GM21717 (cell line): ENCODE measurements at regions not wholly inside any gene's neighbourhood (a gene's known extent, or its start where the extent isn't known, plus 50 kb on each side); places are given as distances from the start of the nearest gene placed in this dataset.
"Not testable (repeated sequence)": the region's sequence is repeated elsewhere in the genome, so short reads cannot be mapped to it uniquely, and the experiment has no call there.

Experiments used
- ATAC-seq: cut with Tn5 transposase; IDR thresholded peaks from one replicate; pipeline ENCODE4 v1.9.1; 2021; ENCODE audit warnings: mild to moderate bottlenecking, moderate library complexity; ENCODE audit not compliant: unreplicated experiment

DNA sequence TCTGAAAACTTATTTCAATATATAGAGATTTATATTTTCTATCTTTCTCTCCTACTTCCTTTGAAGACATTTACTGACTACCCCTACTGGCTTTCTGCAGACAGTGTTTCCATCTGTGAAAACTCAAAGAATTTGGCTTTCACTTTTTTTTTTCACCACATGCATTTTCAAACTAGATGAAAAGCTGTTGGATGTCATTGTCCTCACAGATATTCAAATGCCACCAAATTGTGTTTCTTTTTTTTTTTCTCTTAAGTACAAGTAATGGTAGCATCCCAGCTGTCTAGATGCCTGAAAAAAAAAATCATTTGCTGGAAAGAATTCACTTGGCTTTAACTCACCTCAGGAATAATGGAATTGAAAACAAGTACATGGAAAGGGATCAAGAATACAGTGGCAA lies 2258.6 kb upstream of the ACO1 start:
- ATAC-seq = no peak

DNA sequence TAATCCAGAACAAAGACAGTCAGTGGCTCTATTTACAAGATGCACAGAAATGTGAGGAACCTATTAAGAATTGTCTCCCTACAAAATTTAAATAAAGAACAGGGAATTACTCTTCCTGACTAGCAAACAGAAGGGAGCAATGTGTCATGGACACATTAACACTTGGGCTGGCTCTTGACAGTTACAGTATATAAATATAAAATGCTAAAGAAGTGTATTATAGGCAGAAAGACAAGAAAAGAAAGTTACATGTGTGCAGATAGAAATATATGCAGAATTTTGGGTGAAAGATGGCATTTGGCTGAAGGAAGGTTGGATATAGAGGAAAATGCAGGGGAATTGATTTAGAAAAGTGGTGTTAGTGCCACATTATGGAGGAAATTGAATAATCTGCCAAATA lies 2257.1 kb upstream of the ACO1 start:
- no peak for ATAC-seq

DNA sequence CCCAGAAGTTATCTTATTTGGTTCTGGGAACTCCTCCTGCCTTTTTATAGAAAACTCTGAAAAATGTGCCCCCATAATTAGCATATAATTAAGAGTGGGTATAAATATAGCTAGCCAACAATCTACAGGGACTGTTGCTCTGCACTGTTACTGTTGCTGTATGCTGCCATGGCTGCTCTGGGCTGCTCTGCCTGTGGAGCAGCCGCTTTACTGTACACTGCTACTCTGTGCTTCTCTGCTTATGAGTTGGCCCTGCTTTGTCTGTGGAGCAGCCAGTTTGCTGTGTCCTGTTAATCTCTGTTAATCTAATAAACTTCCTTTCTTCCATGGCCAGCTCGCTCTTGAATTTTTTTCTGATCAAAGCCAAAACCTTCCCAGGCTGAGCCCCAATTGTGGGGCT lies 2244.0 kb upstream of the ACO1 start:
- no peak for ATAC-seq

DNA sequence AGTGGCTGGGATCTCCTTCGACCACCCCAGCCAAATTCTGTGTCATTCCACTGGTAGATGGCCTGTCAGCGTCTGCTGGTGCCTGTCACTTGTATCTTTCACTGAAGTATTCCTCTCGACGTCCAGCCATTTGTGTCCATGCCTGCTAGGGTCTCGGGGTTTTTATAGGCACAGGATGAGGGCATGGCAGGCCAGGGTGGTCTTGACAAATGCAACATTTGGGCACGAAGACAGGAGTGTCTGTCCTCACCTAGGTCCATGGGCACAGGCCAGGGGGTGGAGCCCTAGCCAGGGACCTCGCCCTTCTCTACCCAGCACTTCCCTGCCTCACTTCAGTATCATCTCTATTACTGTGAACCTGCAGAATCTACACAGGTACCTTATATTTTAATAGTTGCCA lies 2223.9 kb upstream of the ACO1 start:
- no peak for ATAC-seq

DNA sequence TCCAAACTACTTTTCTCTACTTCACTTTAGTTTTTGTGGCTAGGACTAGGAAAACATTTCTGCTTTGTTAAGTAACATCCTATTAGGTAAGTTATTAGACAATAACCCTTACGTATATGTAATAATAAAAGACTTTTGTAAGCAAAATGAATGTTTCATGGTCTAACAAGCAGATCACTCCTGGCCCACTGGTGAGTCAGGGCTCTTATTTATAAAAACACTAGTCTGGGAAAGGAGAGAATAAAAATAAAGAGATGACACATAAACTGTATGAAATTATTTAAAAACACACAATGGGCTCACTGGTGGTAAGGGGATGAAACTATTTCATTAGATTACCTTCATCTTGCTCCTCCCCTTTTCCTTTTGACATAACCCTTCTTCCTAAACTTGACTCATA lies 2212.2 kb upstream of the ACO1 start:
- no peak for ATAC-seq

DNA sequence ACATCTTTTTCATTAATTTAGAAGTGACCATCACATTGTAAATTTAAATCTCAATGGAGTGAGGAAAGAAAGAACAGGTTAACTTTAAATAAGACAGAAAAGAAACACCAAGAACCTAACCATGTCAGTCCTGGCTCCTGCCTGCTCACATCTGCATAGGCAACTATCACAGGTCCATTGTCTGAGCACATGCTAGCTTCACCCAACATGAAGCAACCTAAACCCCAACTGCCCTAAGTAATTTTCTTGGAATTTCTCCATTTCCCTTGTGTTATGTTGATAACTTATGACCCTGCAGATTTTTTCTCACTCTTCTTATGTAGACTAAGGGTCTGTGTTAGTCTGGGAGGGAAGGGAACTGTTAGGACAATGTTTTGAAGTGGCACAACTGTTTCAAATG lies 2205.8 kb upstream of the ACO1 start:
- ATAC-seq = no peak

DNA sequence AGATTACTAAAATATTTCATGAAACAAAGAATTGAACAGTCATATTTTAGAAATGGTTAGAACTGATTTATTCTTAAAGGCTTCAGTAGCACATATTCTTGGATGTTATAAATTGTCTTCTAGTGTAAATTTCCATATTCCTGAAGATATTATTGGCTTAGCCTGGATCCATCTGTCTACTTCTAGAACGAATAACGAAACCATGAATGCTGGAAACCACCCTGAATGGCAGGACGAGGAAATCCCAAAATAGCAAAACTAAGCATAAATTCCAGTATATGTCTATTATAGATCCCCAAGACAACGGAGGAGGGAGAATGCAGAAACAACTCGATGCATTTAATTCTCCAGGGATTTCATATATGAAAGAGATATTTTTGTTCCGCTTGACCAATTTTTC lies 2191.0 kb upstream of the ACO1 start:
- no peak for ATAC-seq

DNA sequence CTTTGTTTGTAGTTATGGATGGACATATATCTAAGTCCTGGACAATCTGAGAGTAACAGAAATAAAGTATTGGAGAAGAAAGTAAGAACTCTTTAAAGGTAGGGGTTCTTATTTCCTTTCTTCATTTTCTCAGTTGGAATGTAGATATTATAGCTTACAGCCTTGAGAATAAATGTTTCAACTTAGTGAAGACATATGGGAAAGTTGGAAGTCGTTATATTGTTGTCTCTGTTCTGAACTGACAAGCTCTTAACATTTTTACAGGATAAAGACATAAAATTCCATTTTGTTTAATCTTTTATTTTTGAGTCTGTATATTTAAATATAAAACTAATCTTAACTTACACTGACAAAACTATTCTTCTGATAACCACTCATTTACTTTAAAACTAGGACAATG lies 2187.5 kb upstream of the ACO1 start:
- ATAC-seq = no peak

DNA sequence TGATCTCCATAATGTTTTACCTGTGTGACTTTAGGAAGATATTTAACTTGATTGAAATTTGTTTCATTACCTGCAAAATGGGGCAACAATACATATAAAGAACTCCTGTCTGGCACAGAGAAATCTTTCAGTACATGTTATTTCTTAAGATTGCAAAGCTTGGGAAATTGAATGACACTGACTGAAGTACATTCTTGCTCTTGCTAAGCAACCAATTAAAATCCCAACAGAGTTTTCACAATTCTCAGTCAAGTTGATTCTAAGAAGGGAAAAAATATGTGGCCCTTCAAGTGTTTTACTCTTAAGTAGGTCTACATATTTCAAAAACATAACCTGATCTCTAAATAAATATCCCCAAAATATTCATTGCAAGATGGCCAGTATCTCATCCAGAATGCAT lies 2187.0 kb upstream of the ACO1 start:
- ATAC-seq = no peak

DNA sequence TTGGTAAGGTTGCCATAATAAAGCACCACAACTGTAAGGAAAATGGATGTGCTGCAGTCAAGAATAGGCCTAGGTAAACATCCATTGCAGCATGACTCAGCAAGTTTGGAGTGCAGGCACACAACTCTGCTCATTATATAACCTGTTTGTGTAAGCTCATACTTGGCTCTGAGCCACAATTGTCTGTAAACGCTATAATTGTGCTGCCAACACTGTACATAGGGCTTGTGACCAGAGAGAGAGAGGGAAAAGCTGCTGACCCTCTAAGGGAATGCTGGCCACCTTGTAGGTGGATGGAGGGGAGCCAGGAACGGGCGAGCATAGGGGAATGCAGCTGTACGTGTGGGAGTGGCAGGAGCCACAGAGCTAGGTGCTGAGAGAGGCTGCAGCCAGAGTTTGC lies 2186.5 kb upstream of the ACO1 start:
- no peak for ATAC-seq

DNA sequence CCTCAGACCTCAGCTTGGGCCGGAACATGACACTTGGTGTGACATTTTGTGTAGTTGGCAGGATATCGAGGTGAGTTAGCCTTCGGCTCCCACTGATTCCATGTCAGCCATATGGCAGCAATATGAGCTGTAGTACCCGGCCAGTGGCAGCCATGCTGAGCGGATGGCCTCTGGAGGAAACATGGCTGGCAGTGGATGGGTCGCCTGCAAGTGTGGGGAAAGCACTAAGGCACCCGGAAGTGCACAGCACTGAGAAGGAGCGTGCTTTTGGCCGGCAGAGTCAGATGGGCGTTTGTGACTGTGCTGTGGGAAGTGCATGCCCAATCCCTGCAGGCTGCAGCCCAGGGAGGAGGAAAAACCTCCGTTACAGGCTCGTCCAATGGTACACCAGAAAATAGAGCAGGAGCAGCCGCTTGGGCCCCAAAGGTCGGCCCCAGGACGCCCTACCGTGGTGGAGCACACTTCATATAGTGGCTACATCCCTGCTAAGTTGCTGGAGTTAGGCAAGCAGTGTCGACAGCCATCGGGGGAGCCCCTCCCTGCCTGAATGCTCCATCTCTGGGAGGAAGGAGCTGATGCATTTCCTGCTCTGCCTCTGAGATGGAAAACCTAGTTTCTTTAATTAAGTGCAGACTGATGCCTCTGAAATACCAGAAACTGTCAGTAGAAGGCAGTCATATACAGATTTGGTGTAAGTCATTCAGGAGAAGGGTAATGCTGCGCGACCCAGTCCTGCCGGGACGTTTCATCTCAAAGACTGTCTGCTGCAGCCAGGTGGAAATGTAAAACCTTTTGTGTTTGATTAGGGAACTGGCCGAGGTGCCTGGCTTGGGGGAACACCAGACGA lies 2185.8 kb upstream of the ACO1 start:
- no peak for ATAC-seq

DNA sequence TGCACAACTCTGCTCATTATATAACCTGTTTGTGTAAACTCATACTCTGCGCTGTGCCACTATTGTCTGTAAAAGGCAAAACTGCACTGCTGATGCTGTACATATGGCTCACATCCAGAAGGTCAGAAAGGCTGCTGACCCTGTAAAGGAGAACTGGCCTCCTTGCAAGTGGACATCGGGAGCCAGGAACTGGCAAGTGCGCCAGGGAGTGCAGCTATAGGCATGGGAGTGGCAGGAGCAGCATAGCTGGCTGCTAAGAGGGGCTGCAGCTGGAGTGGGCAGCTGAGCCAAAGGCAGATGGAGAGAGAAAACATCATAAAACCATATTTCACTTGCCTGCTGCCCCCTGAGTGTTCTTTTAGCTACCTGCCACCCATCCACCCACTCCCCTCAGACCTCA lies 2183.4 kb upstream of the ACO1 start:
- ATAC-seq = no peak

DNA sequence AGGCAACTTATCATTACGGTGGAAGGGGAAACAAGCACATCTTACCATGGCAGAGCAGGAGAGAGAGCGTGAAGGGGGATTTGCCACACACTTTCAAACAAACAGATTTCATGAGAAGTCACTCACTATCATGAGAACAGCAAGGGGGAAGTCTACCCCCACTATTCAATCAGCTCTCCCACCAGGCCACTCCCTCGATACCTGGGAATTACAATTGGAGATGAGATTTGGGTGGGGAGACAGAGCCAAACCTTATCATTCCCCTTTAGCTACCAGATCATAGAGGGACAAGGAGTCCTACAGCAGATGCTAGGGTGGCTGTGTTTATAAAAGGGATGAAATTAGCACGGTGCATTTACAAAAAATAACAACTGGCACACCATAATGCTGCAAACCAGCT lies 2149.4 kb upstream of the ACO1 start:
- no peak for ATAC-seq

DNA sequence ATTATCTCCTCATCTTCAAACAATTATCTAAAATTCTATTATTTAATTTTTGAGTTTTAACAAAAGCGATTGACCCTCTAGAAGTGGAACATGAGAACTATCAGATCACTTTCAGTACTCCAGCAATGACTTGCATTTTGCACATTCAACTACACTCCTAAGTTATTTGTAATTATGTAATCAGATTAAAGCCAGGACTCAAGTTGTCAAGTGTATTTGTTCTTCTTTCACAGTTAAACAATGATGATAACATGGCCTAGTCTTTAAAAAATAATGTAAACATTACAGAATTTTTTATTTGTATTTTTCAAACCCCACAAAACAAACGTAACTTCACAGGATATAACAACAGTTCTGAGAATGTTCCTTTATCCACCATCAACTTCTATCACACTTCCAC lies 2148.9 kb upstream of the ACO1 start:
- ATAC-seq = no peak

DNA sequence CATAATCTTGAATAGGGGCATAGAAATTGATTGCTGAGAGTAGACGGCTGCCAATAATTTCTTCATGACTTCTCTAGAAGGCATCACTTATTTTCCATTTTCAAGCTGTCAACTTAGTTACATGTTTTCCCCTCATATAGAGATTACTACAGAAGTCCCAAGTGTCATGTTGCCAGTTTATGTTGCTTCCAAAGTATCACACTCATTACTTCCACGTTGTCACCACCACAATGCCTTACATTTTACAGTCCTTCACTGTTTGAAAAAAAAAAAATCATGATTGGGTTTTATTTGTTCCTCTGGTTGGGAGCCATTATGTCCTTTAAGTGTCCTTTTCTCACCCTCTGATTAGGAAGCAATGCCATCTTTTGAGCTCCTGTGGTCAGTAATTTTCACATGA lies 2144.6 kb upstream of the ACO1 start:
- ATAC-seq = no peak

DNA sequence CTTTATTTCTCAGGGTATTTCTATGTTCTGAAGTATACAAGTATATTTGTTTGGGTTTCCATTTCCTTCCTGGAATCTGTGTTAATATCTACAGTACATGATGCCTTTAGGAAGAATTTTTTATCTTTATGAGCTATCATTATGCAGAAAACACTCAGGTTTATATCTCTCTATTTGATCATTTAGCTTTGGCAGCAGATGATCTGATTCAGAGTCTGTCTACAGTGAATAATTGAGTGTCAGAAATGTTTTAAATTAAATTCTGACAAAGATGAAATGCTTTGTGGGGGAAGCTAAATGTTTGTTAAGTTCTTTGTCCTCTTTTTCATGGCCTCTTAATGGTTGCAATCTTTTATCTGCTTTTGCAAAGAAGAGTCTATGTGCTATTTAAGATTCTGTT lies 2141.0 kb upstream of the ACO1 start:
- no peak for ATAC-seq

DNA sequence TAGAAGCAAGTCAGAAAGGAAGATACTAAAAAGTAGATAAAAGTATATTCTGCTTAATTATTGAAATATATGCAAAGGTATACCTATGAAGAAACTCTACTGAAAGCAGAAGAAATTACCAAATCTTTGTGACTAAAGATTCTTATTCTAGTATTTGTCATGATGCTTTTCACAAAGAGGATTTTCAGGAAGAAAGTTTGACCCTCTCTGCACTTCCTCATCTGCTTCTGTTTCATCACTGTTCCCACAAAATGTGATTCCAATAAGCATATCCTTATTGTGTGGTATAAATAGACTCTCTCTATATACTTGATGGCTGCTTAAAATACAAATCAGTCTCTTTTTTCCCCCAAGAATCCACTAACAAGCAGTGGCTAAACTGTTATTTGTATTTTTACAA lies 2139.6 kb upstream of the ACO1 start:
- no peak for ATAC-seq

DNA sequence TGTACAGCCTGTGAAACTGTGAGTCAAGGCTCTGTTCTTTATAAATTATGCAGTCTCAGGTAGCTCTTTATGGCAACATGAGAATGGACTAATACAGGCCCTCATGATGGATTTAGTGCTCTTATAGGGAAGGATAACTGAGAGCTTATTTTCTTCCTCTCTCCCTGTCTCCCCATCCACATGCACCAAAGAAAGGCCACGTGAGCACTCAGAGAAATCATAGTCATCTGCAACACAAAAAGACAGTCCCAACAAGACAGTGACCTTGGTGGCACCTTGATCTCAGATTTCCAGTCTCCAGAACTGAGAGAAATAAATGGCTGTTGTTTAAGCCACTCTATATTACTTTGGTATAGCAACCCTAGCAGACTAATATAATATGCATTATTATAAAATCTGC lies 2133.6 kb upstream of the ACO1 start:
- ATAC-seq = no peak

DNA sequence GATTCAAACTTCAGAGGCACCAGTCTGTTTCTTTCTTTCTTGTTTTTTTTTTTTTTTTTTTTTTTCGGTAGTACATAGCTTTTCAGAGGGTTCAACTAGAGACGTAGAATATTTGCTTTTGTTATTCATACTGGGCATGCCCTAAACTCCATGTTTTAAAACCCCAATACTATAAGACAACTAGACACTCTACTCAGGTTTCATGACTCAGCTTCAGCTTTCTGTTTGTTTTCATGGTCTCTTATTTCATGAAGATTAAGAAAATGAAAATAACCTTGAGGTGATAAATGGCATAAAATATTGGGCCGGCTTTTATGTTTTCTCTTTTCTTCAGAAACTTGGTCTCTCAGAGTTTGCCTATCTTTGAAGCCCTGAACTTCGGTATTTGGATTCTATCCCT lies 2126.3 kb upstream of the ACO1 start:
- ATAC-seq = no peak

DNA sequence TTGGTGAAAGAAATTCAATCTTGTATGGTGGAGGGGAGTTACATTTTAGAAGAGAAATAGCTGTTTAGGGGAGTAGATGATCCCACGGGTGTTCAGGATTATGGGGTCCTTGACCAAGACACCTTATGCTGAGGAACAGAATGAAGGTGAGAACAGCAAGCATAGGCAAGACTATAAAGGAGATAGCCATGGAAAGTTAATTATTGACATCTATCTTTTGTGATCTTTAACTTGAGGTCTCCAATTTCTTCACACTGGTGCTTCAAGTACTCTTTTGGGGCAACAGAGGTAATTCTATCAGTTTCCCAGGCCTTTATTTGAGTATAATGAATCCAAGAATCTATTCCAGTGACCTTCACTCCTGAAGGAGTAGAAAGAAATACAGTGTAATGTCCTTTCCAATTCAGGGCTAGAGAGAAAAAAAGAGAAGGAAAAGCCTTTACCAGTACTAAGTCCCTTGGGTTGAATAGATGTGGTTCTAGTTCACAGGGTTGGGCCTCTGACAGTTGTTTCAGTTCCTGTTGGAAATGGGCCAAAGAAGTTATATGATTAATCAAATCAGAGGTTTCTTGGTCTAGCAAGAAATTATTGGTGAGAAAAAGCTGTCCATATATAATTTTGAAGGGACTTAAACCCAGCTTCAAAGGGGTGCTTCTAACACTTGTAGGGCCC lies 2104.1 kb upstream of the ACO1 start:
- no peak for ATAC-seq

DNA sequence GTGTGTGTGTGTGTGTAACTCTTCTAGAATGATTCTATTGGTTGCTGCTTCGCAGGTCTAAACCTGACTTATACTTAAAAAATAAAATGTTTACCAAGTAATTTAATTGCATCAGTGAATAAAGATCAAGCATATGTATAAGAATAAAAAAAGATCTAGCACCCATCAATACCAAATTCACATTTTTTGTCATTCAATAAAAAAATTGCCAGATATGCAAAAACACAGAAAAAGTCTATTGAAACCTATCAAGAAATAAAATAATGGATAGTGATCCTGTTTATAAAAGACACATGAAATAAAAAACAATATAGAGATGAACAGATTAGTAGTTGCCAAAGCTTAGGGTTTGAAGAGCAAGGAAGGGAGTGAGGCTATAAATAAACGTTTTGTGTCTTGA lies 2095.0 kb upstream of the ACO1 start:
- ATAC-seq = no peak

DNA sequence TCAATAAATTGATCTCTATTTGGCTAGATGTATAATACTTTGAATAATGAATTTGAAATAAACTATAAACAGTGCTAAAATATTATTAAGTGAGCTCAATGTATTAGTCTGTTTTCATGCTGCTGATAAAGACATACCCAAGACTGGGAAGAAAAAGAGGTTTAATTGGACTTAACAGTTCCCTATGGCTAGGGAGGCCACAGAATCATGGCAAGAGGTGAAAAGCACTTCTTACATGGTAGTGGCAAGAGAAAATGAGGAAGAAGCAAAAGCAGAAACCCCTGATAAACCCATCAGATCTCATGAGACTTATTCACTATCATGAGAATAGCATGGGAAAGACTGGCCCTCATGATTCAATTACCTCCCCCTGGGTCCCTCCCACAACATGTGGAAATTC lies 2092.4 kb upstream of the ACO1 start:
- ATAC-seq = not testable (repeated sequence)

DNA sequence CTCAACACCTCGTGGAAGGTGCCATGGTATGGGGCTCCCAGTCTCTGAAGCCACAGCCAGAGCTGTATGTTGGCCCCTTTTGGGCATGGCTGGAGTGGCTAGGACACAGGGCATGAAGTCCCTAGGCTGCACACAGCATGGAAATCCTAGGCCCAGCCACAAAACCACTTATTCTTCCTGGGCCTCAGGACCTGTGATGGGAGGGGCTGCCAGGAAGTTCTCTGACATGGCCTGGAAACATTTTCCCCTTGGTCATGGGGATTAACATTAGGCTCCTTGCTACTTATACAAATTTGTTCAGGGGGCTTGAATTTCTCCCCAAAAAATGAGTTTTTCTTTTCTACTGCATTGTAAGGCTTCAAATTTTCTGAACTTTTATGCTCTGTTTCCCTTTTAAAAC lies 2091.2 kb upstream of the ACO1 start:
- ATAC-seq = no peak
